ENCODE measurements at regions not wholly inside any gene's neighbourhood (a gene's known extent, or its start where the extent isn't known, plus 50 kb on each side); places are given as distances from the start of the nearest gene placed in this dataset.

GRCh38 chr20:21804802-21805201 lies 99.3 kb downstream of the PAX1 start:
- TF ChIP-seq CTCF (optimal IDR thresholded peaks at IDR 0.05 in 1 of 3, IDR thresholded peaks at IDR 0.05 in 1 of 3, conservative IDR thresholded peaks at IDR 0.05 in 1 of 3; ENCODE audit: extremely low read depth in 1 of 3, insufficient read depth in 2 of 3, low read length in 3 of 3): no peak
- no peak for TF ChIP-seq EZH2 (IDR thresholded peaks at IDR 0.05; ENCODE audit: low read length)
